HepG2 (cell line): ENCODE measurements at regions not wholly inside any gene's neighbourhood (a gene's known extent, or its start where the extent isn't known, plus 50 kb on each side); places are given as distances from the start of the nearest gene placed in this dataset.

Experiments
- ATAC-seq: fragments of 200-7000 bp; cut with Tn5 transposase; 3 replicates; pipeline ENCODE4 v1.9.1; 2020; ENCODE audit warnings: mild to moderate bottlenecking, moderate library complexity
- BruUV-seq: library from RNA; stranded (reverse); fragments of 400-500 nt; replicated peaks from 2 replicates; lab custom pipeline; 2021; lab: Mats Ljungman, UMichigan
- CTCF ChIA-PET: fragments of 300-600 bp; formaldehyde crosslinking; extraction: SDS; loops from one replicate; lab custom pipeline; 2021; ENCODE audit warnings: low total read pairs, inconsistent platforms, low intra/inter-chr PET ratio; lab: Yijun Ruan, JAX
- POLR2A ChIA-PET: fragments of 350-600 bp; sonication (Branson Sonifier 250); formaldehyde crosslinking; loops from one replicate; lab custom pipeline; 2020; ENCODE audit warnings: antibody characterized with exemption, inconsistent platforms; lab: Yijun Ruan, JAX
- DNase-seq: peaks from one replicate; pipeline ENCODE4 v3.0.0-alpha.2; 2015; ENCODE audit warnings: low spot score
- FAIRE-seq: peaks from 3 replicates; lab custom pipeline; 2011; peaks lifted over from hg19 to GRCh38; lab: Jason Lieb, UNC
- H2AFZ ChIP-seq: one replicate; pipeline ENCODE4 v1.6.1; 2011; ENCODE audit warnings: low read length, inconsistent platforms
- H3K27ac ChIP-seq: fragments of 300-600 bp; 3 replicates; pipeline ENCODE4 v1.8.0; 2011; ENCODE audit warnings: mixed run types, mild to moderate bottlenecking, mixed read lengths, low read length, inconsistent platforms; ENCODE audit not compliant: insufficient read depth; ENCODE audit errors: extremely low read length
- H3K27me3 ChIP-seq, 2 experiments: fragments of 200-600 bp in 1 of 2; 2 replicates in 1 of 2; 3 replicates in 1 of 2; pipeline versions ENCODE4 v1.6.0 to v1.8.0; 2011; ENCODE audit warnings: low read length in 2 of 2, mild to moderate bottlenecking in 2 of 2, moderate library complexity in 2 of 2, inconsistent platforms in 1 of 2; ENCODE audit not compliant: insufficient read depth in 2 of 2, control insufficient read depth in 1 of 2
- H3K36me3 ChIP-seq, 2 experiments: fragments of 200-600 bp in 1 of 2; replicated peaks in 1 of 2; 2 replicates in 1 of 2; 3 replicates in 1 of 2; pipeline versions ENCODE4 v1.5.1 to v1.8.0; 2011; ENCODE audit warnings: low read length in 2 of 2, inconsistent platforms in 1 of 2; ENCODE audit not compliant: insufficient read depth in 2 of 2, control insufficient read depth in 1 of 2
- H3K4me1 ChIP-seq: 2 replicates; pipeline ENCODE4 v1.5.1; 2012; ENCODE audit warnings: low read length, inconsistent platforms; ENCODE audit not compliant: insufficient read depth
- H3K4me2 ChIP-seq: 2 replicates; pipeline ENCODE4 v1.6.0; 2011; ENCODE audit warnings: low read depth, low read length, inconsistent platforms
- H3K4me3 ChIP-seq, 3 experiments: fragments of 200-600 bp in 1 of 3; sonication (generic), shearing (Covaris generic) in 1 of 3; replicated peaks in 1 of 3; 2 replicates each; pipeline ENCODE4 v1.5.1; 2011 to 2016; ENCODE audit warnings: low read length in 3 of 3, inconsistent platforms in 2 of 3, low read depth in 2 of 3, mild to moderate bottlenecking in 2 of 3, control low read depth in 1 of 3, mixed read lengths in 1 of 3; ENCODE audit not compliant: insufficient read depth in 1 of 3
- H3K79me2 ChIP-seq: one replicate; pipeline ENCODE4 v1.6.1; 2011; ENCODE audit warnings: low read length, inconsistent platforms; ENCODE audit not compliant: insufficient read depth
- H3K9ac ChIP-seq: 2 replicates; pipeline ENCODE4 v1.6.0; 2011; ENCODE audit warnings: mild to moderate bottlenecking, low read depth, low read length, inconsistent platforms; ENCODE audit not compliant: insufficient read depth
- H3K9me3 ChIP-seq: 2 replicates; pipeline ENCODE4 v1.5.1; 2012; ENCODE audit warnings: mild to moderate bottlenecking, low read length
- H4K20me1 ChIP-seq: 2 replicates; pipeline ENCODE4 v1.6.0; 2011; ENCODE audit warnings: inconsistent platforms, mild to moderate bottlenecking, low read length, moderate library complexity; ENCODE audit not compliant: insufficient read depth
- CCAR2 ChIP-seq: fragments of 200-400 bp; formaldehyde crosslinking; optimal IDR thresholded peaks from 2 replicates; pipeline ENCODE3; 2018; ENCODE audit warnings: low read depth, mild to moderate bottlenecking, low read length, moderate library complexity
- JUN ChIP-seq: sonication (generic); formaldehyde crosslinking; IDR thresholded peaks from 2 replicates; pipeline ENCODE4 v1.4.0; 2020; ENCODE audit warnings: mild to moderate bottlenecking, missing genetic modification reagents
- MAFF ChIP-seq: IDR thresholded peaks from 2 replicates; pipeline ENCODE4 v1.6.1; 2011; ENCODE audit warnings: low read depth, low read length, improper control_type of control experiment
- MAFK ChIP-seq, 2 experiments: IDR thresholded peaks in 1 of 2; conservative IDR thresholded peaks in 1 of 2; 2 replicates each; pipeline ENCODE4 v1.6.1; 2011; ENCODE audit warnings: improper control_type of control experiment in 2 of 2, low read length in 2 of 2
- TCF12 ChIP-seq, 2 experiments: fragments of 450-650 bp in 1 of 2; sonication (generic) in 1 of 2; formaldehyde crosslinking in 1 of 2; IDR thresholded peaks; 2 replicates each; pipeline versions ENCODE4 v1.6.1 to v1.8.0; 2017 to 2022; ENCODE audit warnings: antibody characterized with exemption in 1 of 2, mild to moderate bottlenecking in 1 of 2, missing genetic modification reagents in 1 of 2, moderate library complexity in 1 of 2
- ZNF101 ChIP-seq: sonication (generic); formaldehyde crosslinking; IDR thresholded peaks from 2 replicates; pipeline ENCODE4 v1.4.0; 2020; ENCODE audit warnings: mild to moderate bottlenecking, low read depth, missing genetic modification reagents, borderline replicate concordance
- ZNF335 ChIP-seq: sonication (generic); formaldehyde crosslinking; IDR thresholded peaks from 2 replicates; pipeline ENCODE4 v1.4.0; 2020; ENCODE audit warnings: missing genetic modification reagents
- ZNF839 ChIP-seq: sonication (generic); formaldehyde crosslinking; IDR thresholded peaks from 2 replicates; pipeline ENCODE4 v1.4.0; 2020; ENCODE audit warnings: missing genetic modification reagents, mild to moderate bottlenecking, borderline replicate concordance
- ZSCAN20 ChIP-seq: sonication (generic); formaldehyde crosslinking; IDR thresholded peaks from 2 replicates; pipeline ENCODE4 v1.4.0; 2020; ENCODE audit warnings: missing genetic modification reagents, mild to moderate bottlenecking, borderline replicate concordance
- WGBS: methylation state at CpG from one replicate; pipeline ENCODE4 v1.1.6; 2017; ENCODE audit warnings: low lambda C conversion rate; 5-methylcytosine and 5-hydroxymethylcytosine counted together
- in situ Hi-C: cut with HindIII; loops from 2 replicates; pipeline ENCODE4 v1.10.0; 2017; ENCODE audit warnings: low pct_unique_long_range_greater_than_20kb; ENCODE audit not compliant: extremely low pct_ligation_motif_present
- intact Hi-C: fragments of 100-400 bp; cut with micrococcal nuclease; formaldehyde crosslinking; loops from one replicate; pipeline ENCODE4 v1.10.0; 2022; ENCODE audit not compliant: unreplicated experiment

DNA sequence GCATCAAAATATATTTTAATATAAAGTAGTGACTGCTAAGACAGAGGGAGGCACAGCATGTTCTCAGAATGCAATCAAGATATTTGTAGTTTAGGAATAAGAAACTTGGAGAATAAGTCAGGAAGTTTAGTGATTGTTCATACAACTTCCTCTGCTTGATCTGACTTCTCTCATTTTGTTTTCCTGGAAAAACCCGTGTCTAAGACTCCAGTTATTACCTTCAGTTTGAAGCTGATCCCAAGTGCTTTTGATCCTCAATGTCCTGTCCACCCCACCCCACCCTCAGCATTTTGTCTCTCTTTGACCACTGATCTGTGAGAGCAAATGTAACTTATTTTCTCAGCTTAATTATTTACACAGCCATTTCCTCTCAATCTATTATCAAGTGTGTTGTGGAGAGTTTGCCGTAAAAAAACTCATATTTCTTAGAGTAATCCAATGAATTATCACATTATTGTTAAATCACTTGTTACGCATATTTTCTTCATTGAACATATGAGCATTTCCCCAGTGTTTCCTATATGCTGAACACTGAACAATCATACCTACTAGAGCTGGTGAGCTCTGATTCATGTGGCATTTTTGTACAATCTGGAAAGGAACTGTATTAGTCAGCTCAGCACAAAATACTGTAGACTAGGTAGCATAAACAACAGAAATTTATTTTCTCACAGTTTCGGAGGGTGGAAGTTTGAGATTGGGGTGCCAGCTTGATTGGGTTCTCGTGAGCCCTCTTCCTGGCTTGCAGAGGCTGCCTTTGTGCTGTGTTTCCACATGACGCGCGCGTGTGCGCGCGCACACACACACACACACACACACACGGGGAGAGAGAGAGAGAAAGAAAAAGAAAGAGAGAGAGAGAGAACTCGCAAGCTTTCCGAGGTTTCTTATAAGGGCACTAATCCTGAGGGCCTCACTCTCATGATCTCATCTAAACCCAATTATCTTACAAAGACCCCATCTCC lies 65.5 kb upstream of the DPYD start (continued):
- no peak for TF ChIP-seq TCF12 (IDR thresholded peaks at IDR 0.05)
- no peak for TF ChIP-seq TCF12 (CRISPR knock-in tag; IDR thresholded peaks at IDR 0.05)

DNA sequence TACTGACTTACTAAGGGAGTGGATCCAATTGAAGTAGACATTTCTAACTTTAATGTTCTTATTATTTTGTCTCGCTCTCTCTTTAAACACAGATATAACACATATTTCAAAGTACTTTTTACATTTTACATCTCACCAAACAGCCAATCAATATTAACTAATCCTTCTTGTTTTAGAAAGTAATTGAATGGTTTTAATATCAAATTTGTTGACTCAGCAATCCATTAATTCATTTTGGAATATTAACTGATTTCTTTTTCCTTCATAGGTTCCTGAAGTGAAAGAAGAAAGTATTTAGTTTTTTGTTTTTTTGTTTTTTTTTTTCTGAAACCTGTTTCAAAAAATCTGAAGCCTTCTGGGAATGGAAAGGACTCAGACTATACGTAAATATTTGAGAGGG lies 62.3 kb upstream of the DPYD start:
- DNase-seq (no peak), ATAC-seq (no peak), FAIRE-seq (no peak)
- Histone ChIP-seq H2AFZ (no peak overlapping the region), H3K4me2 (no peak overlapping the region), H4K20me1 (no peaks in the 10 kb centered on the region), H3K4me1 (no peaks in the 10 kb centered on the region), H3K79me2 (no peaks in the 10 kb centered on the region), H3K9me3 (no peaks in the 10 kb centered on the region), H3K27ac (no peak overlapping the region), H3K36me3 (no peaks in the 10 kb centered on the region), H3K27me3 (no peaks in the 10 kb centered on the region), H3K9ac (no peak overlapping the region), H3K4me3 (no peak overlapping the region)
- 66% methylated on average over 2 of the region's 2 CpGs for WGBS
- TF ChIP-seq MAFF (peak; percentile 87), MAFK (conservative IDR thresholded peaks at IDR 0.05 in 1 of 2, IDR thresholded peaks at IDR 0.05 in 1 of 2; ENCODE audit: low read length in 2 of 2) (peak; percentile 76 to 96), ZNF101 (no peak), ZNF839 (CRISPR knock-in tag) (no peak), ZNF335 (CRISPR knock-in tag) (no peak), CCAR2 (no peak), ZSCAN20 (CRISPR knock-in tag) (no peak), JUN (CRISPR knock-in tag) (no peak)
- BruUV-seq, result no TSS peak
- intact Hi-C loops, result no loop called here
- in situ Hi-C loops, result no loop called here
- ChIA-PET CTCF (no interaction called here), POLR2A (no interaction called here)
